Spinal cord (tissue), 9 donors: ENCODE measurements at regions not wholly inside any gene's neighbourhood (a gene's known extent, or its start where the extent isn't known, plus 50 kb on each side); places are given as distances from the start of the nearest gene placed in this dataset.

Experiments used
- DNase-seq, 6 donors: peaks; one replicate each; pipeline versions ENCODE4 v3.0.0 to v3.0.0-alpha.2; 2013 to 2015; ENCODE audit warnings: low spot score in 6 of 6, low read depth in 4 of 6
- H3K27ac ChIP-seq: one replicate; pipeline ENCODE4 v1.5.1; 2013; ENCODE audit warnings: low read depth, low read length, control low read depth
- H3K27me3 ChIP-seq: one replicate; pipeline ENCODE4 v1.6.1; 2013; ENCODE audit warnings: low read length; ENCODE audit not compliant: control insufficient read depth, insufficient read depth
- H3K36me3 ChIP-seq: one replicate; pipeline ENCODE4 v1.6.1; 2013; ENCODE audit warnings: low read length; ENCODE audit not compliant: control insufficient read depth, insufficient read depth
- H3K4me1 ChIP-seq: one replicate; pipeline ENCODE4 v1.6.1; 2013; ENCODE audit warnings: low read length; ENCODE audit not compliant: control insufficient read depth, insufficient read depth
- H3K4me3 ChIP-seq: one replicate; pipeline ENCODE4 v1.5.1; 2013; ENCODE audit warnings: low read depth, low read length, control low read depth
- H3K9me3 ChIP-seq: one replicate; pipeline ENCODE4 v1.6.1; 2013; ENCODE audit warnings: low read length; ENCODE audit not compliant: control insufficient read depth, insufficient read depth
- WGBS: methylation state at CpG from one replicate; pipeline ENCODE4 v1.1.5; 2013; ENCODE audit warnings: missing lambda C conversion rate; ENCODE audit not compliant: insufficient coverage; 5-methylcytosine and 5-hydroxymethylcytosine counted together
- donor health status: healthy.

DNA sequence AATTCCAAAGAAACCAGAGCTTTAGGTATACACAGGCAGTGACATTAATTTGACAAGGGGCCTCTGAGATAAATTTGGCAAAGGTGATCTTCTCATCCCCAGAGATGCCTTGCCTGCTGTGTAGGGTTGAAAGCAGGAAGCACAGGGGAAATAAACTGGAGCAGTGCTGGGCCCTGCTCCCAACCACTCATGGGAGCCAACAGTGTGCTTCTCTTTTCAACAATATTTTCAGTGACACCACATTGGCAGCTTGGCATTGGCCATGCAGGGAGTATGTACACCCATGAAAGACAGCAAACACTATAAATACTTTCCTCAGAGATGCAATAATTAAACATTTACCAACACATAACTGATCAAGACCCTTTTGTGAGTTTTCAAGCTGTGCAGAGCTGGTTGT, 90.7 kb upstream of the F13A1 start:
- Histone ChIP-seq H3K27ac (no peak overlapping the region), H3K4me3 (no peak overlapping the region), H3K4me1 (no peaks in the 10 kb centered on the region), H3K27me3 (no peaks in the 10 kb centered on the region), H3K36me3 (no peaks in the 10 kb centered on the region), H3K9me3 (no peaks in the 10 kb centered on the region)
- peak in 1 of 6 donors; percentile 21 for DNase-seq

DNA sequence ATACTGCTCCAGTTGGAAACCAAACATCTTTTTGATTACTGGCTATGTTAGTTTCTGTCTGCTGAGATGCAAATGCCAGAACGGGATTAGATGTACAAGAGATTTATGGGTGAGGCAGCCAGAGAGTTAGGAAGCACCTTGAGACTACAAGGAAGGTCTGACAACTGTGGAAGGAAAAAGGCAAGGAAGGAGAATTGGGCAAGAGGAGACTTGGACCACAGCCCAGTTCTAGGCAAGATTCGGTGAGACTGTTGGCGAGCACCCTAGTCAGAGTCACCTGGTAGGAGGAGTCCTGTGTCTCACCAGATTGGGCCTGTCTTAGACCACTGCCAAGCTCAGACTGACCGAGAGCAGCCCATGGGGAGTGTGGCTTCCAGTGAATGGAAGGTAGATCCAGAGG, 91.8 kb upstream of the F13A1 start:
- no peaks in the 10 kb centered on the region for H3K4me1 ChIP-seq
- no peak overlapping the region for H3K27ac ChIP-seq
- H3K27me3 ChIP-seq, result no peaks in the 10 kb centered on the region
- no peaks in the 10 kb centered on the region for H3K9me3 ChIP-seq
- no peak for DNase-seq
- H3K36me3 ChIP-seq, result no peaks in the 10 kb centered on the region
- WGBS, result 74% methylated on average over 4 of the region's 4 CpGs
- no peak overlapping the region for H3K4me3 ChIP-seq

DNA sequence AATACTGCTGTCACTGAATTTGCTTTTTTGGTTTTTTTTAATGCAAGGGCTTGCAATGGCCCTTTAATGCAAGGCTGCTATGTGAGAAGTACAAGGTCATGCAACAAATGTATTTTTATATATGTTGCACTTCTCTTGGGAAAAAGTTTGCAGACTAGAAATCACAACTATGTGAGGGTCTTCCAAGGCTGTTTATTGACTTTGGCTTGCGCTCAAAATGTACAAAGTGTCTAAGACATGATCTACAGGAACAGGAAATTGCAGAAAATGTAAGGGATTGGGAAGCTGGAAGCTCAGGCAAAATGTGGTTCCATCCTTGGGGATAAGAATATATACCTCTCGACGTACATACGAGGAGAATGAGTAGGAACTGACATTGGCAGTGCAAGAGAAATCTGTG, 92.2 kb upstream of the F13A1 start:
- 100% methylated on average over 1 of the region's 4 CpGs for WGBS

DNA sequence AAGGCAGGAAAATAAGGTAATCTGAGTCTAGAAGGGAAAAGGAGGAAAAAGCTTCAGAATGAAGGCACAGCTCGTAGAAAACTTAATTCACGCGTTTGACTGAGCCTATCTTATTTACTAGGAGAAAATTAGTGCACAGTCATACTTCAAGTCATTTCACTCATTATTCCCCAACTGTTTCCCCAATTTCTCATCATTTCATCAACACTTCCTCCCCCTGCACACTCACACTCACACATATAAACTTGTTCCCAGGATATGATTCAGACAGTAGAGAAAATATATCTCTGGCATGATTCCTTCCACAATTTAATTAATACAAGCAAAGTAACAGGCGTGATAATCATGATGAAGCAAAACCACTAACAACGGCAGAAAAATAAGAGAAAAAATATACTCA, 94.5 kb upstream of the F13A1 start:
- no peaks in the 10 kb centered on the region for H3K4me1 ChIP-seq
- H3K4me3 ChIP-seq, result no peak overlapping the region
- WGBS, result no CpG with 5 or more reads among the region's 5 CpGs
- no peak overlapping the region for H3K27ac ChIP-seq
- no peaks in the 10 kb centered on the region for H3K9me3 ChIP-seq
- H3K36me3 ChIP-seq, result no peaks in the 10 kb centered on the region
- no peaks in the 10 kb centered on the region for H3K27me3 ChIP-seq
- no peak for DNase-seq

More for the DNA sequence above, 92.2 kb upstream of the F13A1 start:
- Histone ChIP-seq H3K9me3 (no peaks in the 10 kb centered on the region), H3K4me3 (no peak overlapping the region), H3K27me3 (no peaks in the 10 kb centered on the region), H3K27ac (no peak overlapping the region), H3K4me1 (no peaks in the 10 kb centered on the region), H3K36me3 (no peaks in the 10 kb centered on the region)
- no peak for DNase-seq

DNA sequence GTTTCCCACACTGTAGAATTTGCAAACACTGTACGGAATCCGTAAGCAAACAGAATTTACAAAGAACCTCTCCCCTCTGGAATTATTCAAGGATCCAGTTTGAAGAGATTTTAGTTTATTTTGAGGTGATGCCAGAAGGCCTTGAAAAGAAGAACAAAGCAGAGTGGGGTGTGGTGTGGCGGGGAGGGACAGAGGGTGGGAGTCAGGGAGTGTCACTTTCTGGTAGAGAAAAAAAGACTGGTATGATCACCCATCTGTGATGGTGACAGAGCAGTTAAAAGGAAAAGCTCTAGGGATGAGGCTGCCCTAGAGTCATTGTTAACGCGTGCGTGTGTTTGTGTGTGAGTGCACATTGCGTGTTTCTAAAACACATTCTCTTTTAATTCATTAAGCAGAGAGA, 97.0 kb upstream of the F13A1 start:
- no peaks in the 10 kb centered on the region for H3K4me1 ChIP-seq
- H3K27me3 ChIP-seq, result no peaks in the 10 kb centered on the region
- no peak overlapping the region for H3K4me3 ChIP-seq
- no peak for DNase-seq
- 69% methylated on average over 2 of the region's 7 CpGs for WGBS
- H3K27ac ChIP-seq, result no peak overlapping the region
- H3K9me3 ChIP-seq, result no peaks in the 10 kb centered on the region
- H3K36me3 ChIP-seq, result no peaks in the 10 kb centered on the region

DNA sequence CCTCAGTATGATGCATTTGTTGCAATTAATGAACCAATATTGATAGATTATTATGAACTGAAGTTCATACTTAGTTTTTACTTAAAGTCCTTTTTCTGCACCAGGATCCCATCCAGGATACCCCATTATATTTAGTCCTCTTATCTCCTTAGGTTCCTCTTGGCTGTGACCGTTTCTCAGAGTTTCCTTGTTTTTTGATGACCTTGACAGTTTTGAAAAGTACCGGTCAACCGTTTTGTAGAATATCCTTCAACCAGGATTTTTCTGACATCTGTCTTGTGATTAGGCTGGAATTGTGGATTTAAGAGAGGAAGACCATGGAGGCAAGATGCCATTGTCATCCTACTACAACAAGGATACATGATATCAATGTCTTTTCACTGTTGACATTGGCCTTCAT, 98.0 kb upstream of the F13A1 start:
- no peaks in the 10 kb centered on the region for H3K27me3 ChIP-seq
- no peaks in the 10 kb centered on the region for H3K9me3 ChIP-seq
- H3K4me3 ChIP-seq, result no peak overlapping the region
- H3K36me3 ChIP-seq, result no peaks in the 10 kb centered on the region
- WGBS, result 93% methylated on average over 2 of the region's 3 CpGs
- DNase-seq, result no peak
- H3K27ac ChIP-seq, result no peak overlapping the region
- H3K4me1 ChIP-seq, result no peaks in the 10 kb centered on the region

DNA sequence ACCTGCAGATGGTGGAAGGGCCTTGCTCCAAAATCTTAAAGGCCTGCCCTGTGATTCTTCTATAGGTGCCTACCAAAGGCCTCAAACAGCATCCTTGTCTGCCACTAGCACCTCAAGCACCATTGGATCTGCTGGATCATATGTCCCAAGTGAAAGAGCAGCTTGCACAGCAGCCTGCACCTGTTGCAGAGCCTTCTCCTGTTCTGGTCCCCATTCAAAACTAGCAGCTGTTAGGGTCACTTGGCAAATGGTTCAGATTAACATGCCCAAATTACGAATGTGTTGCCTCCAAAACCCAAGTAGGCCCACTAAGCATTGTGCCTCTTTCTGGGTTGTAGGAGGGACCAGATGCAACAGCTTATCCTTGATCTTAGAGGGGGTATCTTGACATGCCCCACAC, 99.6 kb upstream of the F13A1 start:
- Histone ChIP-seq H3K36me3 (no peaks in the 10 kb centered on the region), H3K9me3 (no peaks in the 10 kb centered on the region), H3K27me3 (no peaks in the 10 kb centered on the region), H3K4me1 (no peaks in the 10 kb centered on the region), H3K27ac (no peak overlapping the region), H3K4me3 (no peak overlapping the region)
- no peak for DNase-seq
- 88% methylated on average over 1 of the region's 1 CpG for WGBS

DNA sequence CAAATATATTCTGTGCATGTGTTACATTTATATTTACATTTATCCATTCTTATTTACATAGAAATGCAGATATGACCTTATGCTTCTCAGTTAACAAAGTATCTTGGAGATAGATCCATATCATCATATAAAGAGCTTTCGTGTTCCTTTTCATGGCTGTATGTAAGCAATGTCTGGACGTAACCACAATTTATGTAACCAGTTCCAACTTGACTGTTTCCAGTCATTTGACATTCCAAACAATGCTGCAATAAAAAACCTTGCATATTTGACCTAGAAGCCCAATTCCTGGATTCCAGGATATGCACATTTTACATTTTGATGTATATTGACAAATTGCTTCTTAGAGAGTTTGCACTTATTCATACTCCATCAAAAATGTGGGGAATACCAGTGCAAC, 113.7 kb upstream of the F13A1 start:
- Histone ChIP-seq H3K4me3 (no peak overlapping the region), H3K27me3 (no peaks in the 10 kb centered on the region), H3K9me3 (no peaks in the 10 kb centered on the region), H3K4me1 (no peaks in the 10 kb centered on the region), H3K27ac (no peak overlapping the region), H3K36me3 (no peaks in the 10 kb centered on the region)
- WGBS, result no CpG with 5 or more reads among the region's 2 CpGs
- DNase-seq, result no peak

DNA sequence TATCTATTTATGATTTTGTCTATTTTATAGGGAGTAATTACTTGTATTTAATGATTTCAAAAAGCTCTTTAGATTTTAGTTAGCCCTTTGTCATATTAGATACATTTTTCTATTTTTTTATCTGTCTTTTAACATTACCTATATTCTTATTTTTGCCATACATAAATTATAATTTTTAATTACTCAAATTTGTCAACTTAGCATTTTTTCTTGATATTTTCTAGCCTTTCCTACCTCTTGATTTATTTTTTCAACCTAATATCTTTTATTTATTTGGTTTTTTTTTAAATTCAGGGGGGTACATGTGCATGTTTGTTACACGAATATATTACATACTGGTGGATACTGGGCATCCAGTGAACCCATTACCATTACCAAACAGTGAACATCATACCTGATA, 114.3 kb upstream of the F13A1 start:
- no peaks in the 10 kb centered on the region for H3K4me1 ChIP-seq
- no peak for DNase-seq
- WGBS, result no CpG with 5 or more reads among the region's 1 CpG
- no peaks in the 10 kb centered on the region for H3K27me3 ChIP-seq
- no peaks in the 10 kb centered on the region for H3K36me3 ChIP-seq
- H3K27ac ChIP-seq, result no peak overlapping the region
- H3K4me3 ChIP-seq, result no peak overlapping the region
- no peaks in the 10 kb centered on the region for H3K9me3 ChIP-seq

DNA sequence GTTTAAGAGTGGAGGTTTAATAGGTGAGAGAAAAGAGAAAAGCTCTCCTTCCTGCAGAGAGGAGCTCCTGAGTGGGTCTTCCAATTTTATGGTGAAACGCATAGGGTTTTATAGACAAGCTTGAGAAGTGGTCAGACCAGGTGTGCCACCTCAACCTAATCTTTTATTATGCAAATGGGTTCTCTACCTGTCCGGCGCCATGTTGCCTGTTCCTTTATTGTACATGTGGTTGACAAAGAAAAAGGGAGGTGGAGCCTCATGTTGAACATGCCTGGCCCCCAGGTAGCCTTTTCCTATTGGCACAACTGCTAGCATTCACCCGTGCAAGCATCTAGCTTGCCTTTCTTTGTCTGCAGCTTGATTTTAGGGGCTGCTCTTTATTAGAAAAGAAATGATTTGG, 115.9 kb upstream of the F13A1 start:
- no peak for DNase-seq
- H3K27ac ChIP-seq, result no peak overlapping the region
- H3K27me3 ChIP-seq, result no peaks in the 10 kb centered on the region
- no peaks in the 10 kb centered on the region for H3K9me3 ChIP-seq
- no peaks in the 10 kb centered on the region for H3K4me1 ChIP-seq
- no peak overlapping the region for H3K4me3 ChIP-seq
- H3K36me3 ChIP-seq, result no peaks in the 10 kb centered on the region
- 100% methylated on average over 2 of the region's 4 CpGs for WGBS

DNA sequence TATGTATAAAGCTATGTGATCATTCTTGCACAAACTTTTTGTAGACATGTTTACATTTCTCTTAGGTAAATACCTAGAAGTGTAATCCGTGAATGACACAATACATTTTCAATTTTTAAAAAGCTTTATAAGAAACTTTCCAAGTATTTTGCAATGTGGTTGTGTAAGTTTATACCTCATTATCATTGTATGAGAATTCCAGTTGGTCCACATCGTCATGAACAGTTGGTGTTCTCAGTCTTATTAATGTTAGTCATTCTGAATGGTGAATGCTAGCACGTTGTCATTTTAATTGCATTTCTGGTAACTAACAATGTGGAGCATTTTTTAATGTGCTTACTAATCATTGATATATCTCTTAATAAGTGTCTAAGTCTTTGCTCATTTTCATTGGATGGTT, 116.5 kb upstream of the F13A1 start:
- no peak for DNase-seq
- Histone ChIP-seq H3K4me3 (no peak overlapping the region), H3K36me3 (no peaks in the 10 kb centered on the region), H3K27ac (no peak overlapping the region), H3K9me3 (no peaks in the 10 kb centered on the region), H3K27me3 (no peaks in the 10 kb centered on the region), H3K4me1 (no peaks in the 10 kb centered on the region)
- no CpG with 5 or more reads among the region's 3 CpGs for WGBS
